22Rv1 (cell line): ENCODE measurements at regions not wholly inside any gene's neighbourhood (a gene's known extent, or its start where the extent isn't known, plus 50 kb on each side); places are given as distances from the start of the nearest gene placed in this dataset.

Experiments
- CTCF ChIP-seq: fragments of 450-650 bp; IDR thresholded peaks from 2 replicates; pipeline ENCODE4 v1.5.1; 2017; ENCODE audit warnings: mild to moderate bottlenecking
- ZFX ChIP-seq: fragments of 450-650 bp; IDR thresholded peaks from 2 replicates; pipeline ENCODE4 v1.6.1; 2017; ENCODE audit warnings: antibody characterized with exemption, borderline replicate concordance

- TF ChIP-seq CTCF: no peak
- no peak for TF ChIP-seq ZFX
Observed at GRCh38 chr5:158261674-158262367, 402.9 kb upstream of the CLINT1 start.
